Endothelial cell of umbilical vein (primary cell): ENCODE measurements at regions not wholly inside any gene's neighbourhood (a gene's known extent, or its start where the extent isn't known, plus 50 kb on each side); places are given as distances from the start of the nearest gene placed in this dataset.

Experiments used
- BruUV-seq: library from RNA; stranded (reverse); fragments of 400-500 nt; replicated peaks from 2 replicates; lab custom pipeline; 2021; lab: Mats Ljungman, UMichigan
- CTCF ChIA-PET: fragments of 300-600, 350-600 bp; sonication (Branson Sonifier 250); formaldehyde crosslinking; loops from one replicate; lab custom pipeline; 2021; ENCODE audit warnings: antibody characterized with exemption, inconsistent platforms; lab: Charles Lee
- POLR2A ChIA-PET: fragments of 300-600, 350-600 bp; sonication (Branson Sonifier 250); formaldehyde crosslinking; loops from one replicate; lab custom pipeline; 2021; ENCODE audit warnings: antibody characterized with exemption, inconsistent platforms; lab: Charles Lee
- DNase-seq: peaks from one replicate; pipeline ENCODE4 v3.0.0-alpha.2; 2011; ENCODE audit warnings: low read depth, low spot score
- FAIRE-seq: peaks from 2 replicates; lab custom pipeline; 2011; peaks lifted over from hg19 to GRCh38; lab: Jason Lieb, UNC
- H2AFZ ChIP-seq: 2 replicates; pipeline ENCODE4 v1.6.0; 2012; ENCODE audit warnings: low read depth, low read length, control low read depth, inconsistent platforms
- H3K27ac ChIP-seq: 2 replicates; pipeline ENCODE4 v1.5.1; 2011; ENCODE audit warnings: low read depth, mild to moderate bottlenecking, control low read depth, low read length, moderate library complexity; ENCODE audit not compliant: insufficient read depth
- H3K27me3 ChIP-seq, 2 experiments: 2 replicates each; pipeline versions ENCODE4 v1.6.0 to v1.6.1; 2011; ENCODE audit warnings: low read length in 2 of 2, mixed read lengths in 1 of 2; ENCODE audit not compliant: control insufficient read depth in 2 of 2, insufficient read depth in 2 of 2
- H3K36me3 ChIP-seq, 2 experiments: 2 replicates in 1 of 2; 3 replicates in 1 of 2; pipeline ENCODE4 v1.5.1; 2011; ENCODE audit warnings: low read length in 2 of 2, mild to moderate bottlenecking in 1 of 2, moderate library complexity in 1 of 2; ENCODE audit not compliant: control insufficient read depth in 2 of 2, insufficient read depth in 2 of 2; ENCODE audit errors: extremely low read depth in 1 of 2
- H3K4me1 ChIP-seq: 3 replicates; pipeline ENCODE4 v1.5.1; 2011; ENCODE audit warnings: mild to moderate bottlenecking, low read length; ENCODE audit not compliant: control insufficient read depth, insufficient read depth; ENCODE audit errors: extremely low read depth
- H3K4me2 ChIP-seq: 2 replicates; pipeline ENCODE4 v1.6.1; 2011; ENCODE audit warnings: low read length, control low read depth, mixed read lengths; ENCODE audit not compliant: insufficient read depth
- H3K4me3 ChIP-seq, 3 experiments: fragments of 200-600 bp in 1 of 3; sonication (generic), shearing (Covaris generic) in 1 of 3; replicated peaks in 1 of 3; 2 replicates each; pipeline ENCODE4 v1.5.1; 2011 to 2016; ENCODE audit warnings: control low read depth in 3 of 3, low read length in 3 of 3, mild to moderate bottlenecking in 2 of 3, inconsistent platforms in 1 of 3, low read depth in 1 of 3, moderate library complexity in 1 of 3; ENCODE audit not compliant: insufficient read depth in 1 of 3
- H3K79me2 ChIP-seq: 2 replicates; pipeline ENCODE4 v1.6.0; 2012; ENCODE audit warnings: low read length, inconsistent platforms; ENCODE audit not compliant: control insufficient read depth, insufficient read depth
- H3K9ac ChIP-seq: replicated peaks from 2 replicates; pipeline ENCODE3; 2011; ENCODE audit warnings: low read length, control low read depth; ENCODE audit not compliant: insufficient read depth; ENCODE audit errors: extremely low read depth
- H3K9me1 ChIP-seq: replicated peaks from 3 replicates; pipeline ENCODE4 v1.6.0; 2011; ENCODE audit warnings: mild to moderate bottlenecking, low read length; ENCODE audit not compliant: control insufficient read depth, insufficient read depth; ENCODE audit errors: extremely low read depth
- H3K9me3 ChIP-seq: replicated peaks from 2 replicates; pipeline ENCODE4 v1.5.1; 2012; ENCODE audit warnings: low read length, inconsistent platforms; ENCODE audit not compliant: control insufficient read depth, insufficient read depth
- H4K20me1 ChIP-seq: replicated peaks from 2 replicates; pipeline ENCODE3; 2011; ENCODE audit warnings: mild to moderate bottlenecking, low read length; ENCODE audit not compliant: control insufficient read depth, insufficient read depth; ENCODE audit errors: extremely low read depth
- CTCF ChIP-seq, 2 donors: IDR thresholded peaks; 1 replicate in 1 of 2; 2 replicates in 1 of 2; pipeline ENCODE4 v1.5.1; 2011; ENCODE audit warnings: low read length in 2 of 2, mild to moderate bottlenecking in 2 of 2, moderate library complexity in 2 of 2, control low read depth in 1 of 2, inconsistent platforms in 1 of 2, low read depth in 1 of 2; ENCODE audit not compliant: insufficient read depth in 1 of 2; ENCODE audit errors: extremely low read depth in 1 of 2
- EZH2 ChIP-seq: IDR thresholded peaks from 2 replicates; pipeline ENCODE4 v1.6.1; 2012; ENCODE audit warnings: borderline replicate concordance, low read depth, mild to moderate bottlenecking, moderate library complexity, low read length, inconsistent platforms; ENCODE audit not compliant: severe bottlenecking
- JUN ChIP-seq: IDR thresholded peaks from 2 replicates; pipeline ENCODE4 v1.6.1; 2011; ENCODE audit warnings: borderline replicate concordance, low read depth; ENCODE audit not compliant: insufficient read length, insufficient read depth
- MYC ChIP-seq: IDR thresholded peaks from one replicate; pipeline ENCODE4 v1.6.1; 2011; ENCODE audit warnings: mild to moderate bottlenecking, low read depth, low read length
- POLR2A ChIP-seq: IDR thresholded peaks from 2 replicates; pipeline ENCODE4 v1.6.1; 2012; ENCODE audit warnings: low read depth, mild to moderate bottlenecking, control low read depth, low read length
- dilution Hi-C: fragments of 300-500 bp; cut with MboI; formaldehyde crosslinking; loops from one replicate; pipeline ENCODE4 v1.15.0; 2019; ENCODE audit warnings: low sequenced_read_pairs; ENCODE audit not compliant: extremely low pct_ligation_motif_present
- intact Hi-C: fragments of 100-400 bp; cut with micrococcal nuclease; formaldehyde crosslinking; loops from one replicate; pipeline ENCODE4 v1.10.0; 2022
- TF ChIP-seq, protein P1 (sequence below): IDR thresholded peaks from 2 replicates; pipeline ENCODE4 v1.6.1; 2011; ENCODE audit not compliant: insufficient read depth, insufficient read length

GRCh38 chr15:47299846-47300434 lies 417.4 kb upstream of the SEMA6D start:
- FAIRE-seq (no peak), DNase-seq (no peak)
- Histone ChIP-seq H3K9me1 (no peaks in the 10 kb centered on the region), H3K27me3 (no peaks in the 10 kb centered on the region), H3K79me2 (no peaks in the 10 kb centered on the region), H2AFZ (no peak overlapping the region), H3K4me2 (no peak overlapping the region), H3K4me1 (no peaks in the 10 kb centered on the region), H3K9me3 (no peaks in the 10 kb centered on the region), H4K20me1 (no peaks in the 10 kb centered on the region), H3K27ac (no peak overlapping the region), H3K9ac (no peak overlapping the region), H3K4me3 (no peak overlapping the region), H3K36me3 (no peaks in the 10 kb centered on the region)
- no TSS peak for BruUV-seq
- dilution Hi-C loops: no loop called here
- ChIA-PET POLR2A (no interaction called here), CTCF (interaction anchor here (1.0 to 1.6 kb wide), 3 partner anchors 46 to 688 kb away, joined by 3 read pairs; no protein-coding TSS in a partner anchor)
- no peak for TF ChIP-seq POLR2A
- no peak for TF ChIP-seq MYC
- TF ChIP-seq, protein P1, sequence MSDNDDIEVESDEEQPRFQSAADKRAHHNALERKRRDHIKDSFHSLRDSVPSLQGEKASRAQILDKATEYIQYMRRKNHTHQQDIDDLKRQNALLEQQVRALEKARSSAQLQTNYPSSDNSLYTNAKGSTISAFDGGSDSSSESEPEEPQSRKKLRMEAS: no peak
- TF ChIP-seq JUN: no peak
- TF ChIP-seq EZH2: no peak
- no peak for TF ChIP-seq CTCF (IDR thresholded peaks at IDR 0.05; ENCODE audit: extremely low read depth in 1 of 2, insufficient read depth in 1 of 2, low read depth in 1 of 2, low read length in 2 of 2)
- intact Hi-C loops: no loop called here
